Skeletal muscle cell (primary cell): ENCODE measurements at regions not wholly inside any gene's neighbourhood (a gene's known extent, or its start where the extent isn't known, plus 50 kb on each side); places are given as distances from the start of the nearest gene placed in this dataset.

Source experiments
- DNase-seq: peaks from one replicate; pipeline ENCODE4 v3.0.0-alpha.2; 2010; ENCODE audit warnings: low read depth
- H3K4me3 ChIP-seq: 2 replicates; pipeline ENCODE4 v1.5.1; 2011; ENCODE audit warnings: low read depth, mild to moderate bottlenecking, control low read depth, low read length, moderate library complexity

- no peak overlapping the region for H3K4me3 ChIP-seq
- DNase-seq = no peak
Measured at GRCh38 chr2:188146888-188147287, 144.8 kb upstream of the GULP1 start.

GRCh38 chr2:188151670-188152069 is 140.0 kb upstream of the GULP1 start:
- no peak overlapping the region for H3K4me3 ChIP-seq
- no peak for DNase-seq

GRCh38 chr2:188158337-188159100 is 133.2 kb upstream of the GULP1 start:
- DNase-seq = peak; percentile 9

GRCh38 chr2:188159484-188159883 is 132.2 kb upstream of the GULP1 start:
- no peak overlapping the region for H3K4me3 ChIP-seq
- DNase-seq = no peak

More at GRCh38 chr2:188158337-188159100, 133.2 kb upstream of the GULP1 start:
- H3K4me3 ChIP-seq = no peak overlapping the region

GRCh38 chr2:188170356-188170755 is 121.3 kb upstream of the GULP1 start:
- no peak overlapping the region for H3K4me3 ChIP-seq
- DNase-seq = no peak

GRCh38 chr2:188176620-188177019 is 115.1 kb upstream of the GULP1 start:
- no peak overlapping the region for H3K4me3 ChIP-seq
- no peak for DNase-seq

- no peak overlapping the region for H3K4me3 ChIP-seq
- no peak for DNase-seq
Measured at GRCh38 chr2:188181067-188181838, 110.4 kb upstream of the GULP1 start.

GRCh38 chr2:188181884-188182283 is 109.8 kb upstream of the GULP1 start:
- no peak for DNase-seq
- H3K4me3 ChIP-seq = no peak overlapping the region

GRCh38 chr2:188187726-188188125 is 103.9 kb upstream of the GULP1 start:
- no peak for DNase-seq
- no peak overlapping the region for H3K4me3 ChIP-seq

GRCh38 chr2:188189356-188189755 is 102.3 kb upstream of the GULP1 start:
- DNase-seq = no peak
- H3K4me3 ChIP-seq = no peak overlapping the region

GRCh38 chr2:188193230-188193629 is 98.4 kb upstream of the GULP1 start:
- no peak for DNase-seq
- no peak overlapping the region for H3K4me3 ChIP-seq

- no peak overlapping the region for H3K4me3 ChIP-seq
- peak; percentile 70 for DNase-seq
Measured at GRCh38 chr2:188196343-188197008, 95.2 kb upstream of the GULP1 start.

GRCh38 chr2:188199716-188200128 is 92.0 kb upstream of the GULP1 start:
- peak; percentile 51 for DNase-seq
- H3K4me3 ChIP-seq = no peak overlapping the region

GRCh38 chr2:188201639-188202038 is 90.0 kb upstream of the GULP1 start:
- H3K4me3 ChIP-seq = no peak overlapping the region
- no peak for DNase-seq

- no peak for DNase-seq
- no peak overlapping the region for H3K4me3 ChIP-seq
Measured at GRCh38 chr2:188202777-188203176, 88.9 kb upstream of the GULP1 start.

- DNase-seq = no peak
- H3K4me3 ChIP-seq = no peak overlapping the region
Measured at GRCh38 chr2:188203776-188204175, 87.9 kb upstream of the GULP1 start.

GRCh38 chr2:188204824-188205223 is 86.8 kb upstream of the GULP1 start:
- DNase-seq = no peak

GRCh38 chr2:188207554-188207953 is 84.1 kb upstream of the GULP1 start:
- no peak for DNase-seq
- H3K4me3 ChIP-seq = no peak overlapping the region

More at GRCh38 chr2:188204824-188205223, 86.8 kb upstream of the GULP1 start:
- no peak overlapping the region for H3K4me3 ChIP-seq

GRCh38 chr2:188209218-188209617 is 82.5 kb upstream of the GULP1 start:
- DNase-seq = no peak
- H3K4me3 ChIP-seq = no peak overlapping the region

GRCh38 chr2:188217264-188217663 is 74.4 kb upstream of the GULP1 start:
- H3K4me3 ChIP-seq = no peak overlapping the region
- no peak for DNase-seq
